ENCODE measurements at regions not wholly inside any gene's neighbourhood (a gene's known extent, or its start where the extent isn't known, plus 50 kb on each side); places are given as distances from the start of the nearest gene placed in this dataset.

GRCh38 chr13:55090612-55091011 lies 2050.1 kb upstream of the PRR20A start:
- TF ChIP-seq CTCF (IDR thresholded peaks at IDR 0.05) (no peak), EP300 (IDR thresholded peaks at IDR 0.05) (no peak), POLR2AphosphoS5 (IDR thresholded peaks at IDR 0.05) (no peak)

Data from stomach (tissue), 4 donors.